ENCODE measurements at regions not wholly inside any gene's neighbourhood (a gene's known extent, or its start where the extent isn't known, plus 50 kb on each side); places are given as distances from the start of the nearest gene placed in this dataset.
"Not testable (repeated sequence)": the region's sequence is repeated elsewhere in the genome, so short reads cannot be mapped to it uniquely, and the experiment has no call there.

GRCh38 chrX:94814216-94814615, 1140.2 kb downstream of the FAM133A start:
- DNase-seq (ENCODE audit: low read depth in 2 of 3, low spot score in 1 of 3): no peak

- DNase-seq (ENCODE audit: low read depth in 2 of 3, low spot score in 1 of 3): no peak
Measured at GRCh38 chrX:94830717-94831116, 1156.7 kb downstream of the FAM133A start.

GRCh38 chrX:94831364-94831763, 1157.4 kb downstream of the FAM133A start:
- DNase-seq (ENCODE audit: low read depth in 2 of 3, low spot score in 1 of 3): no peak

DNA sequence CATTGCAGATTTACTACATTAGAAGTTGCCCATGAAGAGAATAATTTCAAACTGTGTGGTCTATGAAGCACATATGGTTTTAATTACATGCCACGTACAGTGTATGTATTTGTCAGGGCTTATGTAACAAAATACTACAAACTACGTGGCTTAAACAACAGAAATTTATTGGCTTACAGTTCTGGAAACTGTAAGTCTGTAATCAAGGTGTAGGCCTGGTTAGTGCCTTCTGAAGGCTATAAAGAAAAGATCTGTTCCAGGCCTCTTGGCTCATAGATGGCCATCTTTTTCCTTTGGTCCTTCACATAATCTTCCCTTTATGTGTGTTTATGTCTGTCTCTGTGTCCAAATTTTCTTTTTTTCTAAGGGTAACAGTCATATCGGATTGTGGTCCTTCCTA, 1160.2 kb downstream of the FAM133A start:
- DNase-seq (ENCODE audit: low read depth in 2 of 3, low spot score in 1 of 3): no peak

GRCh38 chrX:94850811-94851210, 1176.8 kb downstream of the FAM133A start:
- DNase-seq (ENCODE audit: low read depth in 2 of 3, low spot score in 1 of 3): no peak

- no peak for DNase-seq (ENCODE audit: low read depth in 2 of 3, low spot score in 1 of 3)
Measured at GRCh38 chrX:94854251-94854650, 1180.2 kb downstream of the FAM133A start.

DNA sequence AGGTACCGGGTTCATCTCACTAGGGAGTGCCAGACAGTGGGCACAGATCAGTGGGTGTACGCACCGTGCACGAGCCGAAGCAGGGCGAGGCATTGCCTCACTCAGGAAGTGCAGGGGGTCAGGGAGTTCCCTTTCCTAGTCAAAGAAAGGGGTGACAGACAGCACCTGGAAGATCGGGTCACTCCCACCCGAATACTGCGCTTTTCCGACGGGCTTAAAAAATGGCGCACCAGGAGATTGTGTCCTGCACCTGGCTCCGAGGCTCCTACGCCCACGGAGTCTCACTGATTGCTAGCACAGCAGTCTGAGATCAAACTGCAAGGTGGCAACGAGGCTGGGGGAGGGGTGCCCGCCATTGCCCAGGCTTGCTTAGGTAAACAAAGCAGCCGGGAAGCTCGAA, 1188.5 kb downstream of the FAM133A start:
- not testable (repeated sequence) for DNase-seq (ENCODE audit: low read depth in 2 of 3, low spot score in 1 of 3)

DNA sequence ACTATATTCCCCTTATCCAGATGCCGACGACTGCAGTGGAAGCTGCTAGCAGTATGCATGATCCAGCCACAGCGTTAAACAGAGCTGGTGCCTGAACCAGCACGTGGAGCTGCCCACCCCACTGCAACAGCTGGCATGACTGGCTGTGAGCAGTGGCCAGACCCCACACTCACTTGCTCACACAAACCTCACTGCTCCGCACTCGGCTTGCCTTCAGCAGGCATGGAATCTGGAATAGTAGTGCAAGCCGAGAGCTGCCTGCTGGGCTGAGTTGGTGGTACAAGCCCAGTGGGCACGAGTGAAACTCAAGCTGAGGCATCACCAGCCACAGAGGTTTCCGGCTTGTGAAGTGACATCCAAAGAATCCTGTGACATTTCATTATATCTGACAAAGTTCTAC, 1197.6 kb downstream of the FAM133A start:
- no peak for DNase-seq (ENCODE audit: low read depth in 2 of 3, low spot score in 1 of 3)

DNA sequence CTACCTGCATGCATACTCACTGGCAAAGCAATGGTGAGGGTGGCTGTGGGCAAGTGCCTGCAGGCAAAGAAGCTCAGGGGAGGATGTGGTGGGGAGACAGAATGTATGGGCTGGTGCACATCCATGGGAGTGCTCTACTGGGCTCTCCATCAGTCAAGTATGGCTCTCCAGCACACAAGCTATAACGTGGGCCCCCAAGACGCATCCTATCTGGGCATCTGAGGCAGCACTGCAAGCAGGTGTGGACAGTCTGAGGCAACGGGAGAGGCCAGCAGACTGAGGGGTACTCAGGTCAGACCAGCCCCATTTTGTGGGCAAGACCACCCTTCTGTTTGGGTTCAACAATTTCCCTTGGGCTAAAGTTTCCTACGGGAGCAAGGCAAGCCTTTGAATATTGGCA, 1227.8 kb downstream of the FAM133A start:
- DNase-seq (ENCODE audit: low read depth in 2 of 3, low spot score in 1 of 3): no peak

DNA sequence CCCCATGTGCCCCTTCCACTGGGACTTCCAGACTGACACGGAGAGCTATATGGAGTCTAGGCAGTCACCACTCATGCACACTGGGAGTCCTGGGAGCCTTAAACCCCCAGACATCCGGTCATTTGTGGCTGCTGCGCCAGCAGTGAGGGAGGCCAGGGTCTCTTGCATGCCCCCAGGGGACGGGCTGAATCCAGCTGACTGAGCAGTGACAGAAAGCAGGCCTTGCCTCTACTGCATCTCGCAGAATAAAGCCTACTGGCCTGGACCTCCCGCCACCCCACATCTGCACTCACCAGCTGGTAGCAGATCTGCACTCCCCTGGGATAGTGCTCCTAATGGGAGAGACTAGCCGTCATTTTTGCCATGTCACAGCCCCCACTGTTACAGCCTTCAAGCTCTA, 1234.2 kb downstream of the FAM133A start:
- DNase-seq (ENCODE audit: low read depth in 2 of 3, low spot score in 1 of 3): no peak

GRCh38 chrX:94908648-94909047, 1234.6 kb downstream of the FAM133A start:
- no peak for DNase-seq (ENCODE audit: low read depth in 2 of 3, low spot score in 1 of 3)

GRCh38 chrX:94914235-94914634, 1240.2 kb downstream of the FAM133A start:
- no peak for DNase-seq (ENCODE audit: low read depth in 2 of 3, low spot score in 1 of 3)

DNA sequence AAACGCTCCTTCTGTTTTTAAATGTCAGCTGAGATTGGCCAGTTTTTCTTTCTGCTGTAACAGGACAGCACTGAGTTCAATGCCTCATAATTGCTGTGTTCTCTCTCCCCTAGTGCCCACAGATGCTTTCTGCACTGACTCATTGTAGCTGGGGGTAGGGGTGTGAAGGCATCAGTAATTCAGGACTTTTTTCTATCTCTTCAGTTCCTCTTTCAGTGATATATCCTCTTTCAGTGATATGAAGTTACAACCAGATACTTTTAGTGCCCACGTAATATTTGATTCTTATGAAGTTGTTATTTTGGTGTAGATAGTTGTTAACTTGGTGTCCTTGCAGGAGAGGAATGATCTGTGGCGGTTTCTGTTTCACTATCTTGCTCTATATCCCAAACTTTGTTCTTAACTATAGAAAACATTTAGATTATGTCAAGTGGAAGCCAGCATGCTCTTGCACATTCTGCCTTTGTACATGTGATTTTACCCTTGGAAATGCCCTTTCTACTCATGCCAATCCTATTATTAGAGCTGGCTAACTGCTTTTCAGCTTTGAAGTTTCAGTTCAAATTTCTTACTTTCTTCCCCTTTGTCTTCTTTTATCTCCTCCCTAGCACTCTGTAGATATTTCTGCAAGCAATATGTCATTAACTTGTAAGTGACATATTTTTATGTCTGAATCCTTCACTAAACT, 1258.4 kb downstream of the FAM133A start:
- no peak for DNase-seq (ENCODE audit: low read depth in 2 of 3, low spot score in 1 of 3)

- no peak for DNase-seq (ENCODE audit: low read depth in 2 of 3, low spot score in 1 of 3)
Measured at GRCh38 chrX:94936722-94937121, 1262.7 kb downstream of the FAM133A start.

DNA sequence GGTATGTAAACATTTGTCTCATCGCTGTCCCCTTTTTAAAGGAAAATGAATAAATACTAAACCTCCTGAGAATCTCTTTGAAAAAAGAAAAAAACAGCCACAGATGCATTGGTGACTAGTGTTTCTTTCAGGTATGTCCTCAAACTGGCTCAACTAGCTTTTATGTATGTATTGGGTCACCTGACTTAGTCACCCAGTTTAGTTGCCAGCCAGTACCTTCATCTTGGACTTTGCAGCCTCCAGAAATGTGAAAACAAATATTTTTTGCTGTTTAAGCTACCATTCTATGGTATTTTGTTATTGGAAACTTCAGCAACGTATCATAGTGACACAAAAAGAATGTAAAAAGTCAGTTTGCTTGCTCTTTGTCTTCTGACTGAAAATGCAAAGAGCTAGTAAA, 1263.5 kb downstream of the FAM133A start:
- no peak for DNase-seq (ENCODE audit: low read depth in 2 of 3, low spot score in 1 of 3)

GRCh38 chrX:94942603-94943002, 1268.6 kb downstream of the FAM133A start:
- DNase-seq (ENCODE audit: low read depth in 2 of 3, low spot score in 1 of 3): no peak

DNA sequence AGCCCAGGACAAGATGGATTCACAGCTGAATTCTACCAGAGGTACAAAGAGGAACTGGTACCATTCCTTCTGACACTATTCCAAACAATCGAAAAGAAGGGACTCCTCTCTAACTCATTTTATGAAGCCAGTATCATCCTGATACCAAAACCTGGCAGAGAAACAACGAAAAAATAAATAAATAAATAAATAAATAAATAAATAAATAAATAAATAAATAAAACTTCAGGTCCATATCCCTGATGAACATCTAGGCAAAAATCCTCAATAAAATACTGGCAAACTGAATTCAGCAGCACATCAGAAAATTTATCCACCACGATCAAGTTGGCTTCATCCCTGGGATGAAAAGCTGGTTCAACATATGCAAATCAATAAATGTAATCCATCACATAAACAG, 1272.1 kb downstream of the FAM133A start:
- DNase-seq (ENCODE audit: low read depth in 2 of 3, low spot score in 1 of 3): not testable (repeated sequence)

- DNase-seq (ENCODE audit: low read depth in 2 of 3, low spot score in 1 of 3): no peak
Measured at GRCh38 chrX:94961730-94962129, 1287.7 kb downstream of the FAM133A start.

DNA sequence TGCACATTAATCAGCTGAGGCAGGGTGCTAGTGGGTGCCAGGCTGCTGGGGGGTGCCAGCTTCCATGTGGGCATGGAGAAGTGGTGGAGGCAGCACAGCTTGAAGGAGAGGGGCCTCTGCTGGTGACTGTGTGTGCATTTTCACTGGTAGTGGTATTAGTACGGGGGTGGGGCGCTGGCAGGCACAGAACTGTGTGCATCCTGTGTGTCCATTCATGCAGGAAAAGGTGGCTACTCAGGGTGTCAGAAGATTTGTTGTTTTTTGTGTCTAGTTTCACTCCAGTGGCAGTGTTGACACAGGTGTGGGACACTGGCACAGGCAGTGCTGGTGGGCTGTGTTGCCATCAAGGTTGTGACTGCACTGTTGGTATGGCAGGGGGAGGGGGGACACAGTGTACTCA, 1303.6 kb downstream of the FAM133A start:
- no peak for DNase-seq (ENCODE audit: low read depth in 2 of 3, low spot score in 1 of 3)

DNA sequence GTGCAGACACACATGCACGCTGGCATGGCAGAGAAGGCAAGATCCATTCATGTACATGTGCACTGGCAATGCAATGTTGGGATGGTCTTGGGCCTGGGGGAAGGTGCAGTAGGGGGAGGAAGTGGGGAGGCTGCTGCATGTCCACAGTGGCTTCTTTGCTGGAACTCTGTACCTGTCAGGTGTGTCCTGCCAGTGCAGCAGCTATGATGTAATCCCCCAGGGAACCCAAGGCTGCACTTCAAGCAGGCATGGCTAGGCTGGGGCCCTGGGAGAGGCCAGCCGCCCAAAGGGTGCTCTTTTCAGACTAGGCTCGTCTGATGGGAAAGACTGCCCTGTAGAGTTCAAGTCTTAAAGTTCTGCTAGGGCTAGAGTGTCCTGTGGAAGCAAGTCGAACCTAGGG, 1304.0 kb downstream of the FAM133A start:
- no peak for DNase-seq (ENCODE audit: low read depth in 2 of 3, low spot score in 1 of 3)

Measured in stimulated activated CD4-positive, alpha-beta T cell treated with anti-CD3 and anti-CD28 coated beads, Interleukin-12 subunit alpha, Interleukin-12 subunit beta, amount 100 ng/mL, for 48 hours (primary cell).